Ishikawa (cell line): ENCODE measurements at regions not wholly inside any gene's neighbourhood (a gene's known extent, or its start where the extent isn't known, plus 50 kb on each side); places are given as distances from the start of the nearest gene placed in this dataset.

Source experiments
- CEBPB ChIP-seq: IDR thresholded peaks from 2 replicates; pipeline ENCODE4 v1.6.1; 2012
- CREB1 ChIP-seq: IDR thresholded peaks from 2 replicates; pipeline ENCODE4 v1.6.1; 2012; ENCODE audit warnings: low read depth
- EGR1 ChIP-seq: IDR thresholded peaks from 2 replicates; pipeline ENCODE4 v1.6.1; 2012
- EP300 ChIP-seq: IDR thresholded peaks from 2 replicates; pipeline ENCODE4 v1.6.1; 2012; ENCODE audit warnings: borderline replicate concordance
- FOXM1 ChIP-seq: IDR thresholded peaks from 2 replicates; pipeline ENCODE4 v1.6.1; 2012; ENCODE audit warnings: low read depth, borderline replicate concordance
- MAX ChIP-seq: IDR thresholded peaks from 2 replicates; pipeline ENCODE4 v1.6.1; 2012
- NFIC ChIP-seq: IDR thresholded peaks from 2 replicates; pipeline ENCODE4 v1.6.1; 2012
- RAD21 ChIP-seq: IDR thresholded peaks from 2 replicates; pipeline ENCODE4 v1.6.1; 2012; ENCODE audit warnings: low read depth
- REST ChIP-seq: IDR thresholded peaks from 2 replicates; pipeline ENCODE4 v1.6.1; 2012; ENCODE audit warnings: low read depth, mild to moderate bottlenecking
- TAF1 ChIP-seq: IDR thresholded peaks from 2 replicates; pipeline ENCODE4 v1.6.1; 2012; ENCODE audit warnings: low read depth, mild to moderate bottlenecking
- TCF12 ChIP-seq: IDR thresholded peaks from 2 replicates; pipeline ENCODE4 v1.6.1; 2012; ENCODE audit warnings: low read depth
- TEAD4 ChIP-seq: IDR thresholded peaks from 2 replicates; pipeline ENCODE4 v1.6.1; 2012
- USF1 ChIP-seq: IDR thresholded peaks from 2 replicates; pipeline ENCODE4 v1.6.1; 2012
- YY1 ChIP-seq: IDR thresholded peaks from 2 replicates; pipeline ENCODE4 v1.6.1; 2012; ENCODE audit warnings: low read depth
- ZBTB7A ChIP-seq: IDR thresholded peaks from 2 replicates; pipeline ENCODE4 v1.6.1; 2012; ENCODE audit warnings: low read depth

GRCh38 chr1:95402780-95403179 lies 168.8 kb downstream of the RWDD3 start:
- TF ChIP-seq ZBTB7A (no peak), CREB1 (no peak), REST (no peak), TCF12 (no peak), EGR1 (no peak), YY1 (no peak), EP300 (no peak)

GRCh38 chr1:95406279-95406678 lies 172.3 kb downstream of the RWDD3 start:
- TF ChIP-seq TCF12 (no peak), FOXM1 (no peak), EP300 (no peak), CREB1 (no peak)

- TF ChIP-seq FOXM1: no peak
- TF ChIP-seq TAF1: no peak
- TF ChIP-seq EGR1: no peak
- TF ChIP-seq EP300: no peak
- no peak for TF ChIP-seq RAD21
- TF ChIP-seq USF1: no peak
- no peak for TF ChIP-seq YY1
- TF ChIP-seq TEAD4: no peak
- TF ChIP-seq NFIC: no peak
- TF ChIP-seq ZBTB7A: no peak
- no peak for TF ChIP-seq CEBPB
Measured at GRCh38 chr1:95407131-95407885, 173.3 kb downstream of the RWDD3 start.

- TF ChIP-seq TEAD4 (no peak), ZBTB7A (no peak), TAF1 (no peak)
Measured at GRCh38 chr1:95407886-95408291, 173.9 kb downstream of the RWDD3 start.

GRCh38 chr1:95408507-95409136 lies 174.6 kb downstream of the RWDD3 start:
- TF ChIP-seq USF1: no peak
- no peak for TF ChIP-seq RAD21
- no peak for TF ChIP-seq YY1
- no peak for TF ChIP-seq TAF1
- TF ChIP-seq FOXM1: no peak
- no peak for TF ChIP-seq NFIC
- TF ChIP-seq CREB1: no peak
- TF ChIP-seq CEBPB: no peak
- TF ChIP-seq EGR1: no peak
- TF ChIP-seq ZBTB7A: no peak
- no peak for TF ChIP-seq MAX
- no peak for TF ChIP-seq REST
- no peak for TF ChIP-seq EP300
- TF ChIP-seq TEAD4: no peak
- no peak for TF ChIP-seq TCF12

- no peak for TF ChIP-seq EGR1
- TF ChIP-seq ZBTB7A: no peak
- TF ChIP-seq TCF12: no peak
- TF ChIP-seq USF1: no peak
- no peak for TF ChIP-seq RAD21
- TF ChIP-seq CREB1: no peak
- no peak for TF ChIP-seq MAX
- no peak for TF ChIP-seq FOXM1
- no peak for TF ChIP-seq EP300
- TF ChIP-seq YY1: no peak
- TF ChIP-seq CEBPB: no peak
- TF ChIP-seq TEAD4: no peak
- no peak for TF ChIP-seq NFIC
- no peak for TF ChIP-seq TAF1
Measured at GRCh38 chr1:95409276-95409675, 175.3 kb downstream of the RWDD3 start.
